ENCODE measurements at regions not wholly inside any gene's neighbourhood (a gene's known extent, or its start where the extent isn't known, plus 50 kb on each side); places are given as distances from the start of the nearest gene placed in this dataset.

- TF ChIP-seq GATA2 (IDR thresholded peaks at IDR 0.05; ENCODE audit: low read depth, low read length): no peak
- TF ChIP-seq GATA3 (IDR thresholded peaks at IDR 0.05; ENCODE audit: low read depth, low read length): no peak
Measured at GRCh38 chr16:51399908-51400670, 249.0 kb upstream of the SALL1 start.

Data from SH-SY5Y (cell line).